Lung (tissue), 9 donors: ENCODE measurements at regions not wholly inside any gene's neighbourhood (a gene's known extent, or its start where the extent isn't known, plus 50 kb on each side); places are given as distances from the start of the nearest gene placed in this dataset.
"Not testable (repeated sequence)": the region's sequence is repeated elsewhere in the genome, so short reads cannot be mapped to it uniquely, and the experiment has no call there.

Source experiments
- ATAC-seq: fragments of 200-7000 bp; cut with Tn5 transposase; one replicate; pipeline ENCODE4 v1.9.1; 2020; ENCODE audit warnings: moderate number of reproducible peaks; ENCODE audit not compliant: insufficient read depth, low FRiP score
- DNase-seq, 3 donors: peaks; one replicate each; pipeline ENCODE4 v3.0.0-alpha.2; 2013 to 2017
- H3K27ac ChIP-seq, 2 donors: one replicate each; pipeline ENCODE4 v1.5.1; 2013; ENCODE audit warnings: mild to moderate bottlenecking in 2 of 2, moderate library complexity in 2 of 2, control low read depth in 1 of 2, inconsistent platforms in 1 of 2, low read depth in 1 of 2, low read length in 1 of 2
- H3K27me3 ChIP-seq, 3 donors: one replicate each; pipeline ENCODE4 v1.5.1; 2013; ENCODE audit warnings: low read length in 2 of 3; ENCODE audit not compliant: control insufficient read depth in 3 of 3, insufficient read depth in 3 of 3
- H3K36me3 ChIP-seq, 4 donors: one replicate each; pipeline ENCODE4 v1.5.1; 2013; ENCODE audit warnings: low read length in 4 of 4, mild to moderate bottlenecking in 1 of 4, moderate library complexity in 1 of 4; ENCODE audit not compliant: control insufficient read depth in 4 of 4, insufficient read depth in 4 of 4
- H3K4me1 ChIP-seq, 5 donors: one replicate each; pipeline ENCODE4 v1.5.1; 2013; ENCODE audit warnings: low read length in 5 of 5, mild to moderate bottlenecking in 2 of 5, moderate library complexity in 1 of 5; ENCODE audit not compliant: control insufficient read depth in 5 of 5, insufficient read depth in 5 of 5
- H3K4me3 ChIP-seq: one replicate; pipeline ENCODE4 v1.5.1; 2013; ENCODE audit warnings: mild to moderate bottlenecking, control low read depth, moderate library complexity
- H3K9ac ChIP-seq, 2 donors: one replicate each; pipeline ENCODE4 v1.5.1; 2013; ENCODE audit warnings: low read length in 2 of 2, control low read depth in 1 of 2; ENCODE audit not compliant: insufficient read depth in 1 of 2
- H3K9me3 ChIP-seq, 4 donors: one replicate each; pipeline ENCODE4 v1.5.1; 2013; ENCODE audit warnings: low read length in 3 of 4, mild to moderate bottlenecking in 1 of 4, moderate library complexity in 1 of 4; ENCODE audit not compliant: control insufficient read depth in 4 of 4, insufficient read depth in 3 of 4
- WGBS, 2 donors: extraction: QIAGEN DNeasy Blood & Tissue Kit; methylation state at CpG; one replicate each; pipeline ENCODE4 v1.1.7; 2013; 5-methylcytosine and 5-hydroxymethylcytosine counted together
- donor health status: Bipolar disorder and iron deficiency.
- donor health status: healthy.
- donor health status: DM: yes; HTN: yes; CAD: no.

DNA sequence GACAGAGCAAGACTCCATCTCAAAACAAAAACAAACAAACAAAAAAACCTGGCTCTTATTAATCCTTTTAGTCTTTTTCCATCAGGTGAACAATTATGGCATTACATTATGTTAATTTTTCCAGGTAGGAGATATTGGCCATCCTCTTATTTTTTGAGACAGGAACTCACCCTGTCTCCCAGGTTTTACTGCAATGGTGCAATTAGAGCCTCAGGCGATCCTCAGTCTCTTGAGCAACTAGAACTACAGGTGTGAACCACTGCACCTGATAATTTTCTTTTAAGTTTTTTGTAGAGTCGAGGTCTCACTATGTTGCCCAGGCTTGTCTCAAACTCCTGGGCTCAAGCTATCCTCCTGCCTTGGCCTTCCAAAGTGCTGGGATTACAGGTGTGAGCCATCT lies 732.7 kb upstream of the DEFB115 start:
- not testable (repeated sequence) for H3K4me3 ChIP-seq, DNase-seq, H3K9me3 ChIP-seq, H3K27me3 ChIP-seq, H3K27ac ChIP-seq, H3K4me1 ChIP-seq, ATAC-seq, H3K9ac ChIP-seq, H3K36me3 ChIP-seq
- 66 to 82% methylated on average over 2 of the region's 2 CpGs for WGBS, 2 donors

DNA sequence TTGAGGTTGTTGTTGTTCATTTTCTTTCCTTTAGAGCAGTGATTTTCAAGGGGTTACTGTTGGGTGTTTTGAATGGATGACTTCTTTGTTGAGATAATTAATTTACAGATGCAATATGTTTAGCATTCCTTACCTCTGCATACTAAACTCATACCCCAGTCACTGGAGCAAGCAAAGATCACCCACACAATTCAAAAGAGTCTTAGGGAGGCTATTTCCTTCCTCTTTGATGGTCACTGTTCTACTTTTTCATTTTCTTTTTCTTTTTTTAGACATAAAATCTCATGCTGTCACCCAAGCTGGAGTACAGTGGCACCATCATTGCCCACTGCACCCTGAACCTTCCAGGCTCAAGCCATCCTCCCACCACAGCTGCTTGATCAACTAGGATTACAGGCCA lies 723.8 kb upstream of the DEFB115 start:
- H3K9ac ChIP-seq, H3K27me3 ChIP-seq, H3K36me3 ChIP-seq, H3K27ac ChIP-seq, ATAC-seq, H3K4me3 ChIP-seq, H3K9me3 ChIP-seq, DNase-seq, H3K4me1 ChIP-seq: not testable (repeated sequence)

DNA sequence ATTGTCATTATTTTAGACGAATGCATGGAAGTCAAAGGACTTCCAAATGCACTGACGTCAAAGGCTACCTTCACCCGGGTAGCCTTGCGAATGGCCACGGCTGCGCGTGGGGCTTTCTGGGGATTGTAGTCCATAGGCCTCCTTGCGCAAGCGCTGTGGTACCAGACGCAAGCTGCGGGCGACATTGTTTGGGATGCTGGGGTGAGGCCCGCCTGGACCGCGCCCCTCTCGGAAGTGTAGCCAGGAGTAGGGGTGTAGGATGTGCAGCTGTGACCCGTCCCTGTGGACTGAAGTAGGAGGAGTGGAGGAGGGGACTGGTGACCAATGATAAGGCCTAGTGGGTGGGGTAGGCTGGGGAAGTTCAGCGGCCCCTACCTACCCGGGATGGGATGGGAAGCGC lies 720.0 kb upstream of the DEFB115 start:
- H3K27me3 ChIP-seq, H3K9me3 ChIP-seq, H3K4me1 ChIP-seq, H3K9ac ChIP-seq, H3K27ac ChIP-seq, ATAC-seq, H3K4me3 ChIP-seq, H3K36me3 ChIP-seq: not testable (repeated sequence)
- DNase-seq: peak; percentile 0 to 69 (median 56)
- 15 to 38% methylated on average over 20 of the region's 20 CpGs for WGBS, 2 donors

DNA sequence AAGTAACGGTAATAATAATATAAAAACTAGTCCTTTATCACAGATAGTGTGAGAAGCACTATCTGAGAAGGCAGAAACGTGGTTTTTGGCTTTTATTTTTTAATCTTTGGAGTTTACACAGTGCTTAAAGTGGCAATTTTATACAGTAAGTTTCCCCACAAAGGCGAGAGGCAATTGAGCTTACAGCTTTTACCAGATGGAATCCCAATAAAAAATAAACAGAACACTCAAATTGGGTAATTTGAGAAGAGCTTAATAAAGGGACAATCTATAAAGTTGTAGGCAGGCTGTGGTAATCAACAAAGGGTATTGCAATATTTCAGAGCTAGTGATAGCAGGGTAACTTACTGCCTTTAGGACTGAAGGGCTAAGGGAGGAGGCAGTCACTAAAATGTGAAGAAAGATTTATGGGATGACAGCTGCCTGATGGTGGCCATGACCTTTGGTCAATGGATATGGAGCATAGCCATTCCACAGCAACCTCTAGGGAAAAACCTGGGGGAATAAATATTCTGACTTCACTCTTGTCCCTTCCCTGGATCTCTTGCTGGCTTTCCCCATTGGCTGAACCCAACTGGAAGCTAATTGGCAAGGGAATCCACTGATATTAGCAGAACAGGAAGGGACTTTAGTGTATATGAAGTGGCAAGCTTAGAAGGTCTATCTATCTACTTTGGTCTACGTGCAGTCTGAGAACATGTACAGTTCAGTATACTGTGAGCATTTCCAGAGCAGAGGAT lies 717.0 kb upstream of the DEFB115 start:
- H3K9me3 ChIP-seq, H3K27ac ChIP-seq, H3K4me3 ChIP-seq, H3K4me1 ChIP-seq, H3K36me3 ChIP-seq, ATAC-seq, H3K27me3 ChIP-seq, H3K9ac ChIP-seq, DNase-seq: not testable (repeated sequence)
- WGBS, 2 donors: 69 to 79% methylated on average over 3 of the region's 4 CpGs

DNA sequence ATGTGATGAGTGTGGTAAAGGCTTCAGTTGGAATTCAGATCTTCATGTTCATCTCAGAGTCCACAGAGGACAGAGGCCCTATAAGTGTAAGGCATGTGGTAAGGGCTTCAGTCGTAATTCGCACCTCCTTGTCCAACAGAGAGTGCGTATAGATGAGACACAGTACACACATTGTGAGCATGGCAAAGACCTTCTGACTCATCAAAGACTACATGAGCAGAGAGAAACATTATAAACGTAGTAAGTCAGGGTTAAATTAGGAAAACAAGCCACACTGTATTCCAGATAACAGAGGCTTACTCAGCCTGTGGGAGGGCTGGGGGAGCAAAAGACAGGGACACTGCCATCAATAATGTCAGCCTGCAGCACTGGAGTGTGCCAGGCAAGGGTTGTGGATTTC lies 706.2 kb upstream of the DEFB115 start:
- H3K27me3 ChIP-seq, H3K27ac ChIP-seq, H3K4me1 ChIP-seq, DNase-seq, H3K9me3 ChIP-seq, H3K9ac ChIP-seq, H3K4me3 ChIP-seq, H3K36me3 ChIP-seq, ATAC-seq: not testable (repeated sequence)
- 53 to 65% methylated on average over 4 of the region's 4 CpGs for WGBS, 2 donors

DNA sequence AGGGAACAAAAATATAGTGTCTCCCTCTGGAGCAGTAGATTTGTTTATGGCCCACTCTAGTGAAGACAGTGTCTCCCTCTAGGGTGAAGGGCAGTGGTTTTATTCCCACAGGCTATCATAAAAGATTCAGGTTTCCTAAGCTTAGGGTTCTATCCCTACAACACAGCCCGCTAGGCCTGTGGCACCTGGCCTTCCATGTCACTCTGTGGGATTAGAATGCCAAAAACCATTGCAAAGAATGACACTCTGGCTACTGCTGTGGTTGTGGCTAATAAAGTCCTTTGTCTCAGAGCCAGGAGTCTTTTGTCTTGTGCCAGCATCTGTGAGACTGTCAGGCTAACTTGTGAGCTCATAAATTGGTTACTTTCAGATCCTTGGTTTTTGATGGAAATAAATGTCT lies 700.7 kb upstream of the DEFB115 start:
- not testable (repeated sequence) for DNase-seq, H3K9me3 ChIP-seq, H3K27me3 ChIP-seq, H3K4me1 ChIP-seq, H3K4me3 ChIP-seq, H3K27ac ChIP-seq, H3K36me3 ChIP-seq, ATAC-seq, H3K9ac ChIP-seq
- 53 to 70% methylated on average over 1 of the region's 1 CpG for WGBS, 2 donors

DNA sequence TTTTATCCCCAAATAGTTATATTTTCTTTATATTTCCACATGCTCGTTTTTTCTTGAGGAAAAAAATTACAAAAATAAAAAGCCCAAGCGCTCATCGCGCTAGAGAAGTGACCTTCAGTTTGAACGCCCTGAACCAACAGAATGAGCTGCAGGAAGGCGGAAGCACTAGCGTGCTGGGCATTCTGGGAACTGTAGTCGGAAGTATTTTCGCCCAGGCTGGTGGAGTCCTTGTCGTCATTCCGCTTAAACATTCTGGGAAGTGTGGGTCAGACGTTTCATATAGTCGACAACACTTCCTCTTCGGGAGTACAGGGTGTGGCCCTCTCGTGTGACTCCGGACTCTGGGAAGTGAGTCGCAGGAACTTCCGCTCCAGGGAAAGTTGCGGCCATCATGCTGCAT lies 692.4 kb upstream of the DEFB115 start:
- not testable (repeated sequence) for H3K36me3 ChIP-seq, H3K27ac ChIP-seq, H3K9me3 ChIP-seq, H3K27me3 ChIP-seq, DNase-seq, H3K9ac ChIP-seq, H3K4me3 ChIP-seq, ATAC-seq, H3K4me1 ChIP-seq
- 64 to 69% methylated on average over 19 of the region's 19 CpGs for WGBS, 2 donors

DNA sequence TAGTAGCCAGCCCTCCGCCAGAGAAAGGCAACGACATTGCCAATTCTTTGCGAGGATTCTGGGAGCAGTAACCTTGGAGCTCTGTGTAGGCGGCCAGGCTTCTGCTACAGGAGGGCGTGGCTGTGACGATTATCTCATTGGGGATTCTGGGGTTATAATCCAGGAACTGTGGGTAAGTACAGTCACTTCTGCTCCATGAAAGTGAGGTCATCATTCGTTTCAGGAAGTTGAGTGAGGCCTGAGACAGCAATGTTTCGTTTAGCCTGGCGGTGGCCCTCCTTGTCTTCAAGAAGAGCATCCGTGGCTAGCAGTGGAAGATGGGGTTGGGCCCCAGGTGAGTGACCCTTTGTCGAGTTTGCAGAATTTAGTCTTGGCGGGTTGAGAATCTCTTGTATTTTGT lies 687.6 kb upstream of the DEFB115 start:
- DNase-seq, H3K27me3 ChIP-seq, H3K9me3 ChIP-seq, ATAC-seq, H3K36me3 ChIP-seq, H3K27ac ChIP-seq, H3K4me1 ChIP-seq, H3K9ac ChIP-seq, H3K4me3 ChIP-seq: not testable (repeated sequence)
- 83 to 90% methylated on average over 9 to 10 of the region's 12 CpGs for WGBS, 2 donors
